Colonic mucosa (tissue), 4 donors: ENCODE measurements at regions not wholly inside any gene's neighbourhood (a gene's known extent, or its start where the extent isn't known, plus 50 kb on each side); places are given as distances from the start of the nearest gene placed in this dataset.

ENCODE experiments used
- DNase-seq: peaks from one replicate; pipeline ENCODE4 v3.0.0-alpha.2; 2020
- H3K27ac ChIP-seq: fragments of 200-600 bp; one replicate; pipeline ENCODE4 v1.8.0; 2021
- H3K27me3 ChIP-seq: fragments of 200-600 bp; one replicate; pipeline ENCODE4 v1.8.0; 2021
- H3K36me3 ChIP-seq: fragments of 200-600 bp; one replicate; pipeline ENCODE4 v1.8.0; 2021
- H3K4me1 ChIP-seq: fragments of 200-600 bp; one replicate; pipeline ENCODE4 v1.8.0; 2021; ENCODE audit warnings: mild to moderate bottlenecking
- H3K4me3 ChIP-seq: fragments of 200-600 bp; one replicate; pipeline ENCODE4 v1.8.0; 2021
- H3K9ac ChIP-seq, 2 donors: one replicate each; pipeline ENCODE4 v1.7.0; 2013; ENCODE audit warnings: control low read depth in 2 of 2, low read depth in 2 of 2, low read length in 2 of 2
- H3K9me3 ChIP-seq: fragments of 200-600 bp; one replicate; pipeline ENCODE4 v1.8.0; 2021
- CTCF ChIP-seq: fragments of 200-600 bp; IDR thresholded peaks from one replicate; pipeline ENCODE4 v1.8.0; 2022; ENCODE audit warnings: antibody characterized with exemption, mild to moderate bottlenecking
- intact Hi-C: fragments of 100-400 bp; cut with DNase I; formaldehyde crosslinking; loops from one replicate; pipeline ENCODE4 v1.14.1; 2022
- donor health status: healthy.
- donor health status: DM: no; HTN: no; CAD: no.
- donor health status: DM: no; HTN: no; CAD: no.

DNA sequence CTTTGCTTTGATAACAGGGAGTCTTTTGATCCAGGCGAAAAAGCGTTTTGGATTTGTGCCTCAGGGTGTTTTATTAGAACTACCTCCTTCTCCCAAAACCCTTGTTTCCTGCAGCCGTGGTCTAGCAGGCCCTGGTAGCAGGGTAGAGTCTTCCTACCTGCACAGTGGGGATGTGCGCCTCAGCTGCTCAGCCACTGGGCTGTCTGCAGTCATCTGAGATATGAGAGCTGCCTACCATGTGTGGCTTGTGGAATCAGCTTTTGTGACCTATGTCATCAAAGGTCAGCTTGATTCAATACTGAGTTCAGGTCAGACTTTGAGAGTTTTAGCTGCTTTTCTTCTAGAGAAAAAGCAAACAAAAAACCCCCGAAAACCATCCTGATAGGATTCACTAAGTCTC, 279.5 kb downstream of the CLIC5 start:
- DNase-seq: no peak
- H3K27ac ChIP-seq: no peak overlapping the region
- H3K9me3 ChIP-seq: no peaks in the 10 kb centered on the region
- no peaks in the 10 kb centered on the region for H3K27me3 ChIP-seq
- H3K36me3 ChIP-seq: no peaks in the 10 kb centered on the region
- no peaks in the 10 kb centered on the region for H3K4me1 ChIP-seq
- intact Hi-C loops: no loop called here
- H3K4me3 ChIP-seq: no peak overlapping the region
- H3K9ac ChIP-seq: no peak overlapping the region
- no peak for TF ChIP-seq CTCF

GRCh38 chr6:45732731-45733130, 282.9 kb downstream of the CLIC5 start:
- Histone ChIP-seq H3K9ac (no peak overlapping the region), H3K27ac (no peak overlapping the region), H3K4me1 (no peaks in the 10 kb centered on the region), H3K27me3 (no peaks in the 10 kb centered on the region), H3K36me3 (no peaks in the 10 kb centered on the region), H3K9me3 (no peaks in the 10 kb centered on the region), H3K4me3 (no peak overlapping the region)
- no peak for DNase-seq
- intact Hi-C loops: no loop called here
- no peak for TF ChIP-seq CTCF

- no peak for DNase-seq
- Histone ChIP-seq H3K4me3 (no peak overlapping the region), H3K4me1 (no peaks in the 10 kb centered on the region), H3K9ac (no peak overlapping the region), H3K9me3 (no peaks in the 10 kb centered on the region), H3K36me3 (no peaks in the 10 kb centered on the region), H3K27ac (no peak overlapping the region), H3K27me3 (no peaks in the 10 kb centered on the region)
- intact Hi-C loops: no loop called here
- TF ChIP-seq CTCF: no peak
Observed at GRCh38 chr6:45730232-45730631, 285.4 kb downstream of the CLIC5 start.

DNA sequence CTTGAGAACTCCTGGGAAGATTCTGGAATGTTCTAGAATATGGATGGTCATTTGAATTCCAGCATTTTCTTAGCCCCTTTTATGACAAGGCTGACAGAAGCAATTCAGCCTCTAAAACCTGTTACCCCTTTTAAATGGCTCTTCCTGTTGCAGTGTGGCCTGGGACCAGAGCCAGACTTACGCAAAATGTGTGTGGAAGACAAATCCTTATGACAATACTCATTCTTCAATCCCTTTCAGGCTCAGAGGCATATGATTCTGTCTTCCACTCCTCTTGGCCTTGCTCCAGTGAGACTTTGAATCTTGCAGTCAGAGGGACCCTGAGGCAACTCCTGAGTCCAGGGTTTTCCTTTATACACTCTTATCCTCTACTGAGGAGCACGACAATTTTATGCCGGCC, 287.0 kb downstream of the CLIC5 start:
- intact Hi-C loops: no loop called here
- H3K9me3 ChIP-seq: no peaks in the 10 kb centered on the region
- H3K36me3 ChIP-seq: no peaks in the 10 kb centered on the region
- no peaks in the 10 kb centered on the region for H3K4me1 ChIP-seq
- H3K27me3 ChIP-seq: no peaks in the 10 kb centered on the region
- no peak overlapping the region for H3K9ac ChIP-seq
- no peak overlapping the region for H3K4me3 ChIP-seq
- no peak for DNase-seq
- TF ChIP-seq CTCF: no peak
- no peak overlapping the region for H3K27ac ChIP-seq

DNA sequence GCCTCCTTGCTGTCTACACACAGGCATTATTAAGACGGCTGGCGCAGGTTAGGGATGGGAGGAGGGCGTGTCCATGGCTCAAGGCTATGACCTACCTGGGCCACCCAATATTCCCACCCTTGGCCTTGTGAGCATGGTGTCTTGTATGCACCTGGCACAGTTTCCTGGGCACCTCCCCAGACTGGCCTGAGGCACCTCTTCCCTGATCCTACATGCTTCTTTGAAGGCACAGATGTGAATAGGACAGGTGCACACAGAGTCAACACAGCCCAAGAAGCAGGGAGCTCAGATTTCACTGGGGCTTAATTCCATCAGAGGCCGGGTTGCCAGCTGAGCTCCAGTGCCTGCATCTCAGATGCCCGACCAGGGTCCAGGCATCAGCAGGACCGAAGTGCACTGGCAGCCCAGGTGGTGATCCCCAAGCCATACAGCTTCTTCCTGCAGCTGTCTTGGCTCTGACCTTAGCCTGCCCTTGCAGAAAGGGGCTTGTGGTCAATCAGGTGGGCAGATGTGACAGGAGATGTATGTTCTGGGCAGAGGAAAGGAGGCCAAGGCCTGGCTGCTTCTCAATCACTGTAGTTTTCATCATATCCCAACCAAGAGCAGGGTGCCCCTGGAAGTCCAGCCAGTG, 287.7 kb downstream of the CLIC5 start:
- no peak for TF ChIP-seq CTCF
- intact Hi-C loops: no loop called here
- no peak overlapping the region for H3K27ac ChIP-seq

More for the DNA sequence above, 287.7 kb downstream of the CLIC5 start:
- Histone ChIP-seq H3K36me3 (no peaks in the 10 kb centered on the region), H3K27me3 (no peaks in the 10 kb centered on the region), H3K9ac (no peak overlapping the region), H3K4me1 (no peaks in the 10 kb centered on the region), H3K4me3 (no peak overlapping the region), H3K9me3 (no peaks in the 10 kb centered on the region)
- DNase-seq: no peak
